GM18951 (cell line): ENCODE measurements at regions not wholly inside any gene's neighbourhood (a gene's known extent, or its start where the extent isn't known, plus 50 kb on each side); places are given as distances from the start of the nearest gene placed in this dataset.

Experiments used
- POLR2A ChIP-seq: IDR thresholded peaks from 4 replicates; pipeline ENCODE4 v1.6.1; 2011; ENCODE audit warnings: mild to moderate bottlenecking; ENCODE audit not compliant: insufficient read length, insufficient read depth; ENCODE audit errors: extremely low read depth
- in situ Hi-C: fragments of 300-500 bp; cut with MboI; formaldehyde crosslinking; loops from one replicate; pipeline ENCODE4 v1.12.0; 2022; ENCODE audit warnings: low sequenced_read_pairs, mixed read lengths, inconsistent platforms; ENCODE audit not compliant: unreplicated experiment

DNA sequence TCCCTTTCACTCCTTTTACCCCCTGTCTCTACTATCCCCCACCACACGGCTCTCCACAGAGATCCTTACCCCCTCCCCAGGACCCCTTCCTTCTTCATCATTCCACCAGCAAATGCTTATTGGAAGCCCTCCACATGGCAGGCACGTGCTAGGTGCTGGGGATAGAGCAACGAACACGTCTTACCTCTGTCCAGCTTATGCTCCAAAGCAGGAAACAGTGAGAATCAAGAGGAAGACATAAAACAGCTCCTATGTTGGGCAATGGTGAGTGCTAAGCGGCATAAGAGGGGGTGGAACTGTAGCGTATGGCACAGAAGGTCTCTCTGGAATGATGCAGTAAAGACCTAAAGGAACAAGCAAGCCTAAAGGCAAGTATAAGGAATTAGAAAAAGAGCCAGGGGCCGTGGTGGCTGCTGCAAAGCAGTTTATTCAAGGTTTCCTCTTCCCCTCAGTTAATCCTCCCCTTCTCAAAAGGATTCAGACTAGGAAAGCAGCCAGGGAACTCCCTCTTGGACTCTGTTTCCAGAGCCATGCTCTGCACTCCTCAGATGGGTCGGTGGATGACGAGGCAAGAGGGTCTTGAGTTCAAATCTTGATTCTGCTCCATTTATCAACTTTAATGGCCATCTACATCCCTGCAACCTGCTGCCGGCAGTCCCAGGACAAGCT lies 289.4 kb downstream of the FOXO1 start:
- TF ChIP-seq POLR2A: no peak
- in situ Hi-C loops: no loop called here

DNA sequence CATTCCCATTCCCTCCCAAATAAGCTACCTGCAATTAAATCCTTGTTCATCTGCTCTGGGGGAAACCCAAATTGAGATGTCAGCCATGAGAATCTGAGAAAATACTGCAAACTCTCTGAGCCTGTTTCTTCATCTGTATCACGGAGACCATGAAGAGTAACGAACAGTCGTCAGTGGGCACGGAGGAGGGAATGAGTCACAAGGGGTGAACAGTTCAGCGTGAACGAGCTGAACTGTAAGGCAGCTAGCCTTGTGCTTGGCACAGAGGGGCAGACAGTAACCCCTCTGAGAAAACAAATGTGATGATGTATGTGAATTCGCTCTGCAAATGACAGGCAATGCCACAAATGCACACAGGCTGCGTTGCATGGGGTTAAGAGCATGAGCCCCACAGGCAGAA lies 288.7 kb downstream of the FOXO1 start:
- in situ Hi-C loops: no loop called here

GRCh38 chr13:40379196-40379595 lies 287.2 kb downstream of the FOXO1 start:
- in situ Hi-C loops: no loop called here
- TF ChIP-seq POLR2A: no peak

More for the DNA sequence above, 288.7 kb downstream of the FOXO1 start:
- TF ChIP-seq POLR2A: no peak

DNA sequence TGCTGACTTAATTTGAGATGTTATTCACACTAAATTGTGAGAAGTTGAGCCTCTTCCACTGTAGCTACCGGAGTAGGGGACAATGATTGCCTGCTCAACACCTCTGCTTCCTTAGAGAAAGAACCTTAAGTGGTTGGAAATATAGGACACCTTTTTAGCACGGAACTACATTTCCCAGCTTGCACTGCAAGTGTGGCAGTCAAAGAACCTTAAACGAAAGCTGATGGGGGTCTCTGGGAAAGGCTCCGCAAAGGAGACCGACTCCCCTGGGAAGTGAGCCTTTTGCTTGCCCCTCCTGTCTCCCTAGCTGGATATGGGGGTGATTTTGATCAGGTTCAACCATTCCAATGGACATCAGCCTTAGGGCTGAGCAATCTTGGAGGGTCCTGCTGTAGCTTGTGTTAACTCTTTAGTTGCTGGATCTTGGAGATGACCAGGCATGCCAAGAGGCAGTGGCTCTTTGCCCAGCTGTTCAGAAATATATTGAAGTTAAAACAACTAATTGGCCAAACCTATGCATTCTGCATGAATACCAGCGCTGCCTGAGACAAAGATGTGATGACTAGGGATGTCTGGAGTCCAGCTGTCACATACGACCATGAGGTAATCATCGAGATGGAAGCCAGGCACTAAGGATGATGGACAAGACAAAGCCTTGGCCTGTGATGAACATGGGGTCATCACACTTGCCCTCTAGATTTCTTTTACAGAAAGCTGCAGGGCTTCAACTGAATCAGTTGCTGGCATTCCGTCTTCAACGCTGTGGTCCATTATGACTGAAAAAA lies 286.5 kb downstream of the FOXO1 start:
- in situ Hi-C loops: no loop called here
- TF ChIP-seq POLR2A: no peak

DNA sequence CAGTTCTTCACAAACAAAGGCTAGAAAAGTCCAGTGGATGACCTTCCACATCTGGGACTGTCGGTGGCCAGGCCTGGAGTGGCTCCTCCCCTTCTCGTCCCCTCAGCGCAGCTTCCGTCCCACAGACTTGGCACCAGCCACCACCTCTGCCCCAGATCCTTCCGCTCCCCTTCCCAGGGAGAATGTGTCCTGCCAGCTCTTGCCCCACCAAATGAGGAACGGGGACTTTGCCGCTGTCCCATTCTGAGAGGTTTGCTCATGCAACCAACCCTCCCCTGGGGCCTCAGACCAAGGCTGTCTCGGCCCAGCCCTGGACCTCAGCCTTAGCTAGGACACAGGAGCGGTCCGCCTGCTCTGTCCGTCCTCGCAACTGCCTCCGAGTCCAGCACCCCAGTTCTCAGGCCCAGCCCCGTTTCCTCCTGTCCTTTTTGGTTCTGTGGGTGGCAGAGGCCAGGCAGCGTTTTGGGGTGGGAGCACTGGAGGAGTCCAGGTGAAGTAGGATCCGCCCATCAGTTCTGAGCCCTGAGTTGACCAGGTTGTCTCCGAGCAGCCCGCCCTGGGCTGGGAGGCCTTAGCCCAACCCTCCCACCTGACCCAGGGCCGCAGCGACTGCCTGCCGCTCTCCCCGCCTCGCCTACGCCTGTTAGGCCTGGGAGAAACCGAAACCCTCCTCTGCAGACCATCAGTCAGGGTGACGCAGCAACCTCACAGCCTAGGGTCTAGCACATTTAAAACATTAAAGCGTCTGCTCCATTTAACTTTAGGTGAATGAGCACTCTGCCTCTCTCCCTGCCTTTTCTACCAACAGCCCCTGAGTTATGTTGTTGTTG lies 284.3 kb downstream of the FOXO1 start:
- no peak for TF ChIP-seq POLR2A

DNA sequence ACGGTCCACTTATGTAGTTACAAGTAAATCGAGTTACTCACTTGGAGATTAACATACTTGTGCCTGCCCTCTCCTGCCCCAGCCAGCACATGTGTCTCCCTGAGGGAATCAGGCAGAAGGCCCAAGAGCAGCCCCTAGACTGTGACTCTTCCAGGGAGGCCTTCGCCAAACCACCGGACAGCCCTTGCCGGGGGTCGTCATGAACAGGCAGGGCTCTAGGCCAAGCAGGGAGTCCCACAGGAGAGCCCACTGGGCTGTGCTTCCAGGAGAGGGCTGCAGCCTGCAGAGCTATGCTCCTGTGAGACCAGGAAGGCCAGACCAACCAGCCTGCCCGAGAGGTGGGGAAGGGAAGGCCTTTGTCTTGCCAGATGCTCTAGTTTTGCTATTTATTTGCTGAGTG lies 283.3 kb downstream of the FOXO1 start:
- in situ Hi-C loops: no loop called here
- no peak for TF ChIP-seq POLR2A

More for the DNA sequence above, 284.3 kb downstream of the FOXO1 start:
- in situ Hi-C loops: no loop called here

- in situ Hi-C loops: no loop called here
These were observed 282.6 kb downstream of the FOXO1 start for GRCh38 chr13:40383885-40384284.

GRCh38 chr13:40384976-40385857 lies 281.2 kb downstream of the FOXO1 start:
- TF ChIP-seq POLR2A: no peak
- in situ Hi-C loops: no loop called here

More at GRCh38 chr13:40383885-40384284, 282.6 kb downstream of the FOXO1 start:
- no peak for TF ChIP-seq POLR2A

- no peak for TF ChIP-seq POLR2A
- in situ Hi-C loops: no loop called here
These were observed 280.6 kb downstream of the FOXO1 start for GRCh38 chr13:40385858-40386180.

DNA sequence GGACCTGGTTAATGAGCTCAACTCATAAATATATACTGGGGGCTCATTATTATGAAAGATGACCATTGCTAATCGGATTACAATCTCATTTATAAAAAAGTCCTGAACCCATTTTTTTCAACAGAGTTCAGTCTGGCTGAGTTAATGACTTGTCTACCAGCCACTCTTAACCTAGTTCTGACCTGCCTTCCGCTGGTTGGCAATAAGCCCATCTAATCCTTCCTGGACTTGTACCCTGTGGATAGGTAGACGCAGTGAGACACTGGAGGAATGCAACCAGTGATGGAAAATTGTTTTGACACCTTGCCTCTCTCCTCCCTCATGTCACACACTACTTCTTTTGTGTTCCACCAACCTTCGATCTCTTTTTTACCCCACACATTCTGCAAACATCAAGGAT lies 279.9 kb downstream of the FOXO1 start:
- in situ Hi-C loops: no loop called here
- TF ChIP-seq POLR2A: no peak

- TF ChIP-seq POLR2A: no peak
- in situ Hi-C loops: no loop called here
These were observed 278.7 kb downstream of the FOXO1 start for GRCh38 chr13:40387775-40388174.

GRCh38 chr13:40388617-40389016 lies 277.8 kb downstream of the FOXO1 start:
- in situ Hi-C loops: no loop called here
- TF ChIP-seq POLR2A: peak; percentile 54
